IPS DF 6.9 (cell line): ENCODE measurements at regions not wholly inside any gene's neighbourhood (a gene's known extent, or its start where the extent isn't known, plus 50 kb on each side); places are given as distances from the start of the nearest gene placed in this dataset.
"Not testable (repeated sequence)": the region's sequence is repeated elsewhere in the genome, so short reads cannot be mapped to it uniquely, and the experiment has no call there.

Experiments
- DNase-seq: peaks from one replicate; pipeline ENCODE4 v3.0.0-alpha.2; 2013; ENCODE audit warnings: low read depth, low spot score
- H3K27ac ChIP-seq: one replicate; pipeline ENCODE4 v1.5.1; 2013; ENCODE audit warnings: low read length, control low read depth
- H3K27me3 ChIP-seq: 2 replicates; pipeline ENCODE4 v1.6.1; 2013; ENCODE audit warnings: mild to moderate bottlenecking, low read length; ENCODE audit not compliant: control insufficient read depth, insufficient read depth
- H3K36me3 ChIP-seq: 2 replicates; pipeline ENCODE4 v1.6.1; 2013; ENCODE audit warnings: low read length; ENCODE audit not compliant: control insufficient read depth, insufficient read depth
- H3K4me1 ChIP-seq: 2 replicates; pipeline ENCODE4 v1.6.1; 2013; ENCODE audit warnings: low read length; ENCODE audit not compliant: control insufficient read depth, insufficient read depth
- H3K4me3 ChIP-seq: 2 replicates; pipeline ENCODE4 v1.5.1; 2013; ENCODE audit warnings: mild to moderate bottlenecking, low read length
- H3K9me3 ChIP-seq: 2 replicates; pipeline ENCODE4 v1.6.1; 2013; ENCODE audit warnings: low read length, inconsistent platforms; ENCODE audit not compliant: control insufficient read depth, insufficient read depth
- WGBS: extraction: QIAGEN DNeasy Blood & Tissue Kit; methylation state at CpG from one replicate; pipeline ENCODE4 v1.1.7; 2013; ENCODE audit warnings: mixed read lengths, missing lambda C conversion rate; ENCODE audit not compliant: insufficient read length, insufficient coverage; 5-methylcytosine and 5-hydroxymethylcytosine counted together

DNA sequence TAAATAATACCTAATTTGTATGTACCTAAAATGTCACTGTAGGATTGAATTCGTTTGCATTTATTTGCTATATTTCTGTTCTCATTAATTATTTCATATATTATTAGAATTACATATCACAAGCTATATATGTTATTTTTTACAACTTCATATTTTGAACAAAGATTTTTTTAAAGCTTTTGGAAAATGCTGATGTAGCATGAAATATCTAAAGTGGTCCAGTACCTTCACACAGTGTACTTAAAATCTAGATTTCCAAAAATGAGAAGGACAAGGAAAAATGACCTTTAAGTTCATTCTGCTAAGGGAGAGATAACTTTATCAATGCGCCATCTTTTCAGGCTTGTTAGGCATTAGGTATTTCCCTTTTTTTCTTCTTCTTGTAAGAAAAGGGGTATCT lies 71.8 kb downstream of the LARP7 start:
- Histone ChIP-seq H3K4me1 (no peaks in the 10 kb centered on the region), H3K36me3 (no peaks in the 10 kb centered on the region), H3K27ac (no peak overlapping the region), H3K4me3 (no peak overlapping the region), H3K9me3 (no peaks in the 10 kb centered on the region), H3K27me3 (no peaks in the 10 kb centered on the region)
- WGBS, result no CpG with 5 or more reads among the region's 2 CpGs
- DNase-seq, result no peak

DNA sequence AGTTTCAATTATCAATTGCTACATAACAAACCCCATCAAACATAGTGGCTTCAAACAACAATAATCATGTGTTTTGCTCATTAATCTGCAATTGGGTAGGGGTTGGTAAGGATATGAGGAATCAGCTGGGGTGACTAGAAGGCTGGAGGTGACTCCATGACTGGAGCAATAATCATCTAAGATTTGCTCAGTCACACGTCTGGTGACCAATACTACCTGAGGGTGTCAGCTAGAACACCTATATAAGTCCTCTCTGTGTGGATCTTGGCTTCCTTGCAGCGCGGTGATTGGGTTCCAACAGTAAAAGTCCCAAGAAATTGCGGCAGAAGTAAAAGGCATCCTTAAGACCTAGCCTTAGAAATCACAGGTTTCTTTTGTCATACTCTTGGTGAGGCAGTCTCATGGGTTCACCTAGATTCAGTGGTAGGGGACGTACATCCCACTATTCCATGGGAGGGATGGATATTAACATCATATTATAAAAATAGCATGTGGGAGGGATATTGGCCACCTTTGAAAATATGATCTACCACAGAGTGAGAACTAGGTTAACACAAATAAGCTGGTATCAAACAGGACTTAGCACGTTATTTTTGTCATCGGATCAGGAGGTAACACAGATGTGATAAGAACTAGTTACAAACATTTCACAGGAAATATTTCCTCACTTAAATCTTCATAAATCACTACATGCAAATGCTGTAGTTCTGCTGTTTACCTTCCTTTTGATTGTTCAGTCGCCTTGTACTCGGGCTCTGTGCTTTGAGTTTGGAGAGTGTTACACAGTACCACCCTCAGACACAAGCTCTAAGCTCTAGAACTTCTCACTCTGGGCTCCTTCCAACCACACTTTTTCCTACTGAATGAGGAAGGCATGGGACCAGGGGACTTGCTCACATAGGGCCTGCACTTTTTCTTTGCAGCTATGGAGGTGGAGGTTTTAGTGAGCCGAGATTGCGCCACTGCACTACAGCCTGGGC lies 78.3 kb downstream of the LARP7 start:
- Histone ChIP-seq H3K4me3 (no peak overlapping the region), H3K27ac (no peak overlapping the region), H3K36me3 (no peaks in the 10 kb centered on the region), H3K27me3 (no peaks in the 10 kb centered on the region), H3K9me3 (no peaks in the 10 kb centered on the region), H3K4me1 (0 out of 2 replicates have a peak, but pooled peaks cover 2% of the 10 kb centered on the region)
- WGBS, result no CpG with 5 or more reads among the region's 11 CpGs
- no peak for DNase-seq

DNA sequence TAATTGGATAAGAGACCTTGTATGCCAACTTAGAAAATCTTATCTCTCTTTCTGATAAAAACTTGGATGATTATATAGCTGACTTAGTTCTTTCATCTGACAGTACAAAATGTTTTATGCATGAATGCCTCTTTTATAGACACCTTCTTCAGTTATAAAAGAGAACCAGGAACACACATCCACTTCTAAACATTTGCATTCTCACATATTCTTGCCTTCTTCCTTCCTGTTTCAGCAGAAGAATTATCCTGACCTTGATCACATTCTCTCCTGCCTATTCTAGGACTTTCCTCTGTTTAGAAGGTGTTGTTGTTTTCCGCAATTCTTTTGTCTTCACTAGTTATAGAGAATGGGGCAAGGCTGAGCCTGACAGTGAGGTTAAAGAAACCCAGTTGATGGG lies 80.9 kb downstream of the LARP7 start:
- no peak for DNase-seq
- Histone ChIP-seq H3K36me3 (no peaks in the 10 kb centered on the region), H3K27ac (no peak overlapping the region), H3K9me3 (no peaks in the 10 kb centered on the region), H3K27me3 (no peaks in the 10 kb centered on the region), H3K4me3 (no peak overlapping the region), H3K4me1 (peaks cover 2% of the 10 kb centered on the region; the same call in 1 of the 2 replicates)
- no CpG with 5 or more reads among the region's 1 CpG for WGBS

DNA sequence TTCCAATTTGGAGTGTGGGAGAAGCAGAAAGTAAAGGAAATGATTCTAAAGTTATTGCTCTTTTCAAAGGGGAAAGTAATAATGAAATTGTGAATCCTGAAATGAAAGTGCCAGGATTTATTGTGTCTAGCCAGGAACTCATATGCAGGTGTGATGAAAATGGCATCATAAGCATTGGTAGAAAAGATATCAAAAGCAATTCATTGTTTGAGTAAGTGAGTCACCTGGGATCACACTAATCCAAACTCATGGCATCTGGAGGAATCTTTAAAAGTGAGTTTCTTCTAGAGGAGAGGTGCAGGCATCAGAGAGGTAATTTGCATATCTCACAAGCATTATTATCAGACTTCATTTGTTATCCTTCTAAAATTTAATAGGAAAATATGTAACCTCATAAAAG lies 84.7 kb downstream of the LARP7 start:
- DNase-seq, result no peak

DNA sequence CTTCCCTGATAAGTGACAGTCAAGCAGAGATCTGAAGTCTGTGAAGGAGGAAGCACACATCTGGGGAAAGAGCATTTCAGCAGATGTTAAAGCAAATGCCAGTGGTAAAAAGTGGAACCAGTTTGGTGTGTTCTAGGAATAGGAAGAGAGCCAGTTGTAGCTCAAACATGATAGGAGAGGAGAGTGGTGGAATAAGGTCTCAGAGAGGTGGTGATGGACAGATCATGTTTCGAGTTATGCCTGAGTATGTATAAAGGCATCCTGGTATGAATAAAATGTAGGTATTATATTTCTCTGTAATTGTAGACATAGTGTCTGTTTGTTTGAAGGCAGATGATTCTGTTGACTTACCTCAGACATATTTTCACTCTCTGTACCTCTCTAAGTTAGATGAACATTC lies 89.1 kb downstream of the LARP7 start:
- no peak overlapping the region for H3K4me3 ChIP-seq
- no peaks in the 10 kb centered on the region for H3K36me3 ChIP-seq
- no peaks in the 10 kb centered on the region for H3K27me3 ChIP-seq
- no peak for DNase-seq
- no CpG with 5 or more reads among the region's 1 CpG for WGBS
- no peaks in the 10 kb centered on the region; the same call in 1 of the 2 replicates for H3K4me1 ChIP-seq
- no peak overlapping the region for H3K27ac ChIP-seq
- H3K9me3 ChIP-seq, result no peaks in the 10 kb centered on the region

More for the DNA sequence above, 84.7 kb downstream of the LARP7 start:
- H3K27me3 ChIP-seq, result no peaks in the 10 kb centered on the region
- H3K4me3 ChIP-seq, result no peak overlapping the region
- H3K27ac ChIP-seq, result no peak overlapping the region
- peaks cover 2% of the 10 kb centered on the region; the same call in 1 of the 2 replicates for H3K4me1 ChIP-seq
- no peaks in the 10 kb centered on the region for H3K9me3 ChIP-seq
- H3K36me3 ChIP-seq, result no peaks in the 10 kb centered on the region

DNA sequence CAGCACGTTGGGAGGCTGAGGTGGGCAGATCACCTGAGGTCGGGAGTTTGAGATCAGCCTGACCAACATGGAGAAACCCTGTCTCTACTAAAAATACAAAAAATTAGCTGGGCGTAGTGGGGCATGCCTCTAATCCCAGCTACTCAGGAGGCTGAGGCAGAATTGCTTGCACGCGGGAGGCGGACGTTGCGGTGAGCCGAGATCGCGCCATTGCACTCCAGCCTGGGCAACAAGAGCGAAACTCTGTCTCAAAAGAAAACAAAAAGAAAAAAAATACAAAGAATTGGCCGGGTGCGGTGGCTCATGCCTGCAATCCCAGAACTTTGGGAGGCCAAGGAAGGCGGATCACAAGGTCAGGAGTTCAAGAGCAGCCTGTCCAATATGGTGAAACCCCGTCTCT lies 90.8 kb downstream of the LARP7 start:
- H3K9me3 ChIP-seq, H3K4me1 ChIP-seq, H3K27me3 ChIP-seq, H3K4me3 ChIP-seq, H3K36me3 ChIP-seq, H3K27ac ChIP-seq, DNase-seq: not testable (repeated sequence)
- WGBS, result no CpG with 5 or more reads among the region's 16 CpGs

DNA sequence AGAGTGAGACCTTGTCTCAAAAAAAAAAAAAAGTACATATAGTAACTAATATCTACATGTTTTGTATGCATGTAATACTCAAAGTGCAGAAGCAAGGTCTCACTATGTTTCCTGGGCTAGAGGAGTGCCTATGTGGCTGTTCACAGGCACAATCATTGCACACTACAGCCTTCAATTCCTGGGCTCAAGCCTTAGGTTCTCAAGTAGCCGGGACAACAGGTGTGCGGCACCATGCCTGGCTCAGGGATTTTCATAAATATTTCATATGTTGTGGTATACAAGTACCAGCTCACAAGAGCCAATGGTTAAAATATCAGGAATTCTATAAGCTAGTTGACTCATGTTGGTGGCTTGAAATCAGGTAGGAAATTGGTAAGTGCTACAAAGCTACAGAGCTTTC lies 94.8 kb downstream of the LARP7 start:
- no peak overlapping the region for H3K27ac ChIP-seq
- H3K36me3 ChIP-seq, result no peaks in the 10 kb centered on the region
- DNase-seq, result no peak
- no peaks in the 10 kb centered on the region for H3K9me3 ChIP-seq
- H3K27me3 ChIP-seq, result no peaks in the 10 kb centered on the region
- H3K4me1 ChIP-seq, result no peaks in the 10 kb centered on the region
- no CpG with 5 or more reads among the region's 2 CpGs for WGBS
- no peak overlapping the region for H3K4me3 ChIP-seq

DNA sequence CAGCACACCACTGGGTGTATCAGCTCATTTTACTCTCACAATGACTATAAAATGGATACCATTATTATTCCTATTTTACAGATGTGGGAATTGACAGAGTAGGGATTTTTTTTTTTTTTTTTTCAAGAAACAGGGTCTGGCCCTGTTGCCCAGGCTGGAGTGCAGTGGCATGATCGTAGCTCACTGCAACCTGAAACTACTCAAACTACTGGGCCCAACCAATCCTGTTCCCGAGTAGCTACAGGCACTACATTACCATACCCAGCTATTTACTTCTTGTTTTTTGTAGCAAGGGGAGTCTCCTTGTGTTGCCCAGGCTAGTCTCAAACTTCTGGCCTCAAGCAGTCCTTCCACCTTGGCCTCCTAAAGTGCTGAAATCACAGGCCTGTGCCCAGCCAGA lies 95.2 kb downstream of the LARP7 start:
- Histone ChIP-seq H3K9me3 (no peaks in the 10 kb centered on the region), H3K4me1 (no peaks in the 10 kb centered on the region), H3K4me3 (no peak overlapping the region), H3K27ac (no peak overlapping the region), H3K27me3 (no peaks in the 10 kb centered on the region), H3K36me3 (no peaks in the 10 kb centered on the region)
- WGBS, result no CpG with 5 or more reads among the region's 2 CpGs
- DNase-seq, result no peak

DNA sequence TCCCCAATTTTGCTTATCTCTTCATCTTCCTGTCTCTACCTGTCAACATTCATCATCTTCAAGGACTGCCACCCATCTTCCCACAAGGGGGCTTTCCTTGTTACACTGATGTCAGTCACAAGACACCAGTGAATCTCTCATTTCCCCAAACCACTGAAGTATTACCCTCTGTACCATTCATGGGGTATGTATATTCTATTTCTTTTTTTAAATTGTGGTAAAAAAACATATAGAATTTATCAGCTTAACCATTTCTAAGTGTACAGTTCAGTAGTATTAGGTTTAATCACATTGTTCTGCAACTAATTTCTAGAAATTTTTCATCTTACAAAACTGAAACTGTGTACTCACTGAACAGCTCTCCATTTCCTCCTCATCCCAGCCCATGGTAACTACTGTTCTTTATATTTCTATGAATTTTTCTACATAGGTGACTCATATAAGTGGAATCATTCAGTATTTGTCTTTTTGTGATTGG lies 98.6 kb downstream of the LARP7 start:
- Histone ChIP-seq H3K27me3 (no peaks in the 10 kb centered on the region), H3K9me3 (no peaks in the 10 kb centered on the region), H3K36me3 (no peaks in the 10 kb centered on the region), H3K27ac (no peak overlapping the region), H3K4me1 (no peaks in the 10 kb centered on the region), H3K4me3 (no peak overlapping the region)
- no peak for DNase-seq

DNA sequence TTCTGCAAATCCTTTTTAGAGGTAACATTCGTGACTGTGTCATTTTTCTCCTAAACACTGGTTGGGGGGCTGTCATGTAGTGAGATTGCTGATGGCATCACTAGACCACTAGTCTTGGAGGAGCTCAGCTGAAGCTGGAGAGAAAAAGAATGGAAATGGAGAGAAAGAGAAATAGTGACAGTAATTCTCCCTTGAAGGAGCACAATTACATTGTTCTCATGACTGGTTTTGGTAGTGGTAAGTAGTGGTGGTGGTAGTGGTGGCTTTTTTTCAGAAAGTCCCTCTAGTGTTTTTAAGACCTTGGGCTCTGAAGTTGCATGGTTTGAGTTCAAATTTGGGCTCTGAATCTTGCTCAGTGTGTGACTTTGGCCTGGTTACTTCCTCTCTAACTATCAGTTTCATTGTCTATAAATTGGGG lies 99.8 kb downstream of the LARP7 start:
- Histone ChIP-seq H3K36me3 (no peaks in the 10 kb centered on the region), H3K9me3 (no peaks in the 10 kb centered on the region), H3K4me3 (no peak overlapping the region), H3K27ac (no peak overlapping the region), H3K27me3 (no peaks in the 10 kb centered on the region), H3K4me1 (no peaks in the 10 kb centered on the region)
- WGBS, result no CpG with 5 or more reads among the region's 1 CpG
- no peak for DNase-seq

DNA sequence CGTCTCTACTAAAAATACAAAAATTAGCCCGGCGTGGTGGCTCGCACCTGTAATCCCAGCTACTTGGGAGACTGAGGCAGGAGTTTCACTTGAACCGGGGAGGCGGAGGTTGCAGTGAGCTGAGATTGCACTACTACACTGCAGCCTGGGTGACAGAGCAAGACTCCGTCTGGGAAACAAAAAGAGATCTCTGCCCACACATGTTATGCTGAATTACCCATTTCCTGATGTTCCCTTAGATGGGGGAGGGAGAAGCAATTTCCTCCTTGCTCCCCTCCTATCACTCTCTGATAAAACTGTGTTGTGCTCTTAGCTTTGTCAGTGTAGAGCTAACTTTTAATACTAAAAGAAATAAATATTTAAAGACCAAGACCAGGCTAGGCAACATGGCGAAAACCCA lies 102.5 kb downstream of the LARP7 start:
- Histone ChIP-seq H3K9me3 (no peaks in the 10 kb centered on the region), H3K27ac (no peak overlapping the region), H3K4me1 (no peaks in the 10 kb centered on the region), H3K27me3 (no peaks in the 10 kb centered on the region), H3K4me3 (no peak overlapping the region), H3K36me3 (no peaks in the 10 kb centered on the region)
- no CpG with 5 or more reads among the region's 8 CpGs for WGBS
- DNase-seq, result no peak
